HG02938 (cell line): ENCODE measurements at regions not wholly inside any gene's neighbourhood (a gene's known extent, or its start where the extent isn't known, plus 50 kb on each side); places are given as distances from the start of the nearest gene placed in this dataset.
"Not testable (repeated sequence)": the region's sequence is repeated elsewhere in the genome, so short reads cannot be mapped to it uniquely, and the experiment has no call there.

Source experiments
- ATAC-seq: cut with Tn5 transposase; IDR thresholded peaks from one replicate; pipeline ENCODE4 v1.9.1; 2021; ENCODE audit warnings: mild to moderate bottlenecking, moderate library complexity; ENCODE audit not compliant: unreplicated experiment

- no peak for ATAC-seq
These were observed 488.3 kb downstream of the TNS3 start for GRCh38 chr7:47093320-47094234.

- no peak for ATAC-seq
These were observed 489.6 kb downstream of the TNS3 start for GRCh38 chr7:47092336-47092735.

- ATAC-seq = no peak
These were observed 490.8 kb downstream of the TNS3 start for GRCh38 chr7:47091141-47091540.

DNA sequence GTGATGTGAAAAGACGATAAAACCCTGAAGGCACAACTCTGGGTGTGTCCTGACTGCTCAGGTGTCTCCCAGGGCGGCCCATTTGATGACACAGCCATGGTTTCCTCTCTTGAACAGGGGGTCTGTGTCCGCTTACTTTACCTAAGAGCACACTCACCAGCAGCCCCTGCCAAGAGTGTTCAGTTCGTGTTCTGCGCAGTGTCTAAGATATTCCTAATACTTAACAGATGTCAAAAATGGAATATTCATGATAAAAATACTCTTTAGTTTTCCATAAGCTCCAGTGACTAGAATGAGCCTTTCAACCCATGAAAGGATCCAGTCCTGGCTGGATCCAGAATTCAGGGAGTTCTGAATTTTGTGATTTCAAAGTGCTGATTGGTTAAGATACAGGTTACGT is 492.4 kb downstream of the TNS3 start:
- ATAC-seq = no peak

DNA sequence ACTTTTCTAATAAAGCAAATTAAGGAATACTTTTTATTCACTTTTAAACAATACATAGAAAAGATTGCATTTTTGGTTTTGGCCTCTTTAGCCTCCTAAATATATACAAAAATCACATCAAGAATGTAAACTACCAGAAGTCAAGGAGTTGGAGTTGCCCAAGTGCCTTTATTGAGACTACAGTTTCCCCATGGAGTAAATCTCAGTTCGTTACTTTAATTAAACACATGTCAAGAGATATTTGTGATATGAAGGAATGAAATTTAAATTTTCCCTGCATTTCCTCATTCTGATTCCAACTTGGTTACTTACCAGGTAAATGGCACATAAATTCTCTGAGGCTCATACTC is 492.9 kb downstream of the TNS3 start:
- no peak for ATAC-seq

GRCh38 chr7:47088329-47089067 is 493.4 kb downstream of the TNS3 start:
- ATAC-seq = peak; percentile 54

DNA sequence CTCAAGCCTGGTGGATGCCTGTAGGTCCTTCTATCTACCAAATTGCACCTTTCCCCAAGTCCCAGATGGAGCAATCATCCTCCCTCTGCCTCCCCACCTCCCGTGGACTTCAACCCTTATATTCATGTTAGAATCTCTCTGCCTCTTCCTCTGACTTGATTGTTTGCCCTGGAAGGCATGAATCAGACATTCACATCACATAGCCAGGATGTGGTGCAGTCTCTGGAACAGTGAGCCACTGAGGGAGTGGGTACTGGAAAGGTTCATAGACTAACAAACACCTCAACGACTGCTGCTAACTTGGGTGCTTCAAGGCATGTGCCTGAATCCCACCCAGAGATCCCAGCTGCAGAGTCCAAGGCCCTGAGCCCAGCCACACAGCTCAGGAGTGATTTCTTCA is 494.0 kb downstream of the TNS3 start:
- no peak for ATAC-seq

DNA sequence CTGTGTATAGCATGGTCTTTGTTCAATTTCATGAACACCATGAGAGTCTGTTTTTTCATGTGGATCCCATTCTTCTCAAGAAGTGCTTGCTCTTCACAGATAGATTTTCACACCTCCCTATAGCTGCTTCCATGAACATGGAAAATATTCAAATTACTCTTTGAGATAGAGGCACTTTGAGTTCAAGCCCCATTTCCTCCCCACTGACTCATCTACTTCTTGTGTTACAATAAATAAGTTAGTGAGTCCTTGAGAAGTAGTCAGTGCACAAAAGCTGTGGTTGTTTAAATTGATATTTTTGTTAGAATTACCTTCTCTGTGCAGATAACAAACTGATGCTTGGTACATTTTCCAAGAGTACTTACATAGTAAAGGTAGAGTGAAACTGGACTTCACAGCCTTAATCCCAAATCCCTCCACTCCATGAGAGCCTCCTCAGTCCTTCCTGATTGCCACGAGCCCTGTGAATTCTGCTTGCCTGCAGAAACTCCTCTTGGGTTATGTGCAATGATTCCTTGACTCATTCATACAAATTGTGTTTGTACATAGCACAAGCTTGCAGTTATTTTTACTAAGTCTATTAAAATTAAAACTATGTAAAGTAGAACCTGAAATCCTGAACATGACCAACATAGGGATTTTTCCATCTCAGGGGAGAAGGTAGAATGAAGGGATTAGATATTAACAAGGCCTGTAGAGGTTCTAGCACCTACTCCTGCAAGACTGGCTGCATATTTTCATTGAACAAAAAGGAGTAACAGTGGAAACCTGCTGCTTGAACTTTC is 496.2 kb downstream of the TNS3 start:
- ATAC-seq = no peak

GRCh38 chr7:47083476-47084250 is 498.2 kb downstream of the TNS3 start:
- ATAC-seq = no peak

GRCh38 chr7:47080816-47081215 is 501.1 kb downstream of the TNS3 start:
- no peak for ATAC-seq

DNA sequence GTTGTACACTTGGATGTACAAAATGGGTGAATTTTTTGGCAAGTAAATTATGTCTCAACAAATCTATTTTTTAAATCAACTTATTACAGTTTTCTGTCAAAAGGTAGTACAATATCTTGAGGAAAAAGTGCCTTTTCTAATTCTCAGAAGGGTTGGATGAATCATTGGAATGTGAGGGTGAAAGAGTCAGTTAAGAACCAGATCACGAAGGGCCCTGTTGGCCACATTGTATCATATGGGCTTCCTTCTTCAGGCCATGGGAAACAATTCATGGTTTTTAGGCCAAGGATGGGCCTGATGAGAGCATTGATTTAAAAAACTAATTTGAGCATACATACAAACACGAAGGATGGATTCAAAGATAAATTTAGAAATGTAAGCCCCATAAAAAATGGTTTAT is 503.7 kb downstream of the TNS3 start:
- no peak for ATAC-seq

GRCh38 chr7:47074702-47075153 is 507.2 kb downstream of the TNS3 start:
- ATAC-seq = no peak

- ATAC-seq = no peak
These were observed 508.6 kb downstream of the TNS3 start for GRCh38 chr7:47073284-47073683.

- ATAC-seq = no peak
These were observed 510.0 kb downstream of the TNS3 start for GRCh38 chr7:47071866-47072265.

GRCh38 chr7:47069385-47070076 is 512.4 kb downstream of the TNS3 start:
- no peak for ATAC-seq

GRCh38 chr7:47066976-47067614 is 514.8 kb downstream of the TNS3 start:
- ATAC-seq = no peak

DNA sequence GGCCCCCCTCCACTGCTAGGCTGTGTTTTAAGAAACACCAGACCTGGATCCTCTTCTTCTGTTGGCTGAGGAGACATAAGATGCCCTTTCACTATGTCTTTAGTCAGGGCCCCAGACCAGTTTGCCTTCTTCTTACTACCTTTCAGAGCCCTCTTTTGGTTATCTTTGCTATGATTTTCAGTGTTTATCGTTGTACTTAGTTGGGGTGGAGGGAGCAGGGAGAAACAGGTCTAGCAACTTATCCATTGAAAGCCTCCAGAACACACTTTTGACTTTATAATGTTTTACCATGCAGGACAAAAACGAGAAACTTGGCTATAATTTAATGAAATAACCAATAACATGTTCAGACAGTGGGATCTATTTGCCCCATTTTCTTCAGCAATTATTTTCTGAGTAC is 525.2 kb downstream of the TNS3 start:
- no peak for ATAC-seq

DNA sequence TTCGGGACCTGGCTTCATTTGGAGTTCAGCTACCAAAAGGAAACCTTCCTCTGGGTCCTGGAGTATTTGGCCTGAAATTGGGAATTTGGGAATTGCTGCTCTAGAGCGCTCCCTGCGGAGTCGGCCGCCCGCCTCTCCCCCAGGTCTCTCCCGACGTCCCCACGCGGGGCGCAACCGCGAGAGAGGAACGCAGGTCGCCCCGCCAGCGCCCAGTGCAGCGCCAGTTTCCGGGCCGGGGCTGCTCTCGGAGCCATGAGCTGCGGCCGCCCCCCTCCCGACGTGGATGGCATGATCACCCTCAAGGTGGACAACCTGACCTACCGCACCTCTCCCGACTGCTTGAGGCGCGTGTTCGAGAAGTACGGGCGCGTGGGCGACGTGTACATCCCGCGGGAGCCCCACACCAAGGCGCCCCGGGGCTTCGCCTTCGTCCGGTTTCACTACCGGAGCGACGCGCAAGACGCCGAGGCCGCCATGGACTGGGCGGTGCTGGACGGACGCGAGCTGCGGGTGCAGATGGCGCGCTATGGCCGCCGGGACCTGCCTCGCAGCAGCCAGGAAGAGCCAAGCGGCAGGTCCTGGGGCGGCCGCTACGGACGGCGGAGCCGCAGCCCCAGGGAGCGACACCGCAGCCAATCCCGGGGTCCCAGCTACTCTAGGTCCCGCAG is 529.2 kb downstream of the TNS3 start:
- ATAC-seq = not testable (repeated sequence)

- ATAC-seq = no peak
These were observed 532.6 kb downstream of the TNS3 start for GRCh38 chr7:47049234-47049774.
